ENCODE measurements at regions not wholly inside any gene's neighbourhood (a gene's known extent, or its start where the extent isn't known, plus 50 kb on each side); places are given as distances from the start of the nearest gene placed in this dataset.
"Not testable (repeated sequence)": the region's sequence is repeated elsewhere in the genome, so short reads cannot be mapped to it uniquely, and the experiment has no call there.

DNA sequence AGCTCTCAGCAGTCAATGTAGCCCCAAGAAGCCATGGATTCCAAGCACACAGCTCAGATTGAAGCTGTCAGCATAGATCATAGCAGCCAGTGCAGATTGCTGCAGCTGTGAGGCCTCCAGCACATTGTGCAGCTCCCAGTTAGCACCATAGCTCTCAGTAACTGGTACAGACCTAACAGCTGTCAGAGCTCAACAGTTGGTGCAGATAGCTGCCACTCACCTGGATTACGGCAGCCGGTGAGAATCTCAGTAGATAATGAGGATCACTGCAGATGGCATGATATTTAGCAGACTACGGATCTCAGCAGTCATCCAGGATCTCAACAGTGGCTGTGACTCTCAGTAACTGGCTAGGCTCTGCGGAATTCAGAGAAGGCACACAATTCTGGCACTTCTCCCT, 500.4 kb downstream of the TUSC1 start:
- Mint-ChIP-seq H3K4me3 (ENCODE audit: low read depth) (no peak overlapping the region), H3K27ac (no peak overlapping the region), H3K36me3 (ENCODE audit: insufficient read depth) (no peaks in the 10 kb centered on the region), H3K27me3 (no peaks in the 10 kb centered on the region), H3K9me3 (ENCODE audit: low read depth) (peaks cover 8% of the 10 kb centered on the region), H3K4me1 (ENCODE audit: low read depth) (no peaks in the 10 kb centered on the region)
- DNase-seq (ENCODE audit: low spot score, unreplicated experiment): no peak
- TF ChIP-seq CTCF (IDR thresholded peaks at IDR 0.05; ENCODE audit: unreplicated experiment): no peak

GRCh38 chr9:25129537-25129936, 548.7 kb downstream of the TUSC1 start:
- Mint-ChIP-seq H3K36me3 (ENCODE audit: insufficient read depth) (no peaks in the 10 kb centered on the region), H3K4me1 (ENCODE audit: low read depth) (no peaks in the 10 kb centered on the region), H3K27ac (no peak overlapping the region), H3K9me3 (ENCODE audit: low read depth) (peaks cover 2% of the 10 kb centered on the region), H3K4me3 (ENCODE audit: low read depth) (no peak overlapping the region), H3K27me3 (no peaks in the 10 kb centered on the region)
- no peak for DNase-seq (ENCODE audit: low spot score, unreplicated experiment)
- no peak for TF ChIP-seq CTCF (IDR thresholded peaks at IDR 0.05; ENCODE audit: unreplicated experiment)

- TF ChIP-seq CTCF (IDR thresholded peaks at IDR 0.05; ENCODE audit: unreplicated experiment): no peak
- peaks cover 2% of the 10 kb centered on the region for H3K9me3 Mint-ChIP-seq (ENCODE audit: low read depth)
- H3K27me3 Mint-ChIP-seq: no peaks in the 10 kb centered on the region
- H3K4me3 Mint-ChIP-seq (ENCODE audit: low read depth): no peak overlapping the region
- H3K36me3 Mint-ChIP-seq (ENCODE audit: insufficient read depth): no peaks in the 10 kb centered on the region
- H3K27ac Mint-ChIP-seq: no peak overlapping the region
- H3K4me1 Mint-ChIP-seq (ENCODE audit: low read depth): no peaks in the 10 kb centered on the region
- DNase-seq (ENCODE audit: low spot score, unreplicated experiment): no peak
Measured at GRCh38 chr9:25121811-25122210, 556.4 kb downstream of the TUSC1 start.

GRCh38 chr9:25119041-25119440, 559.2 kb downstream of the TUSC1 start:
- no peak for TF ChIP-seq CTCF (IDR thresholded peaks at IDR 0.05; ENCODE audit: unreplicated experiment)
- no peaks in the 10 kb centered on the region for H3K4me1 Mint-ChIP-seq (ENCODE audit: low read depth)
- no peaks in the 10 kb centered on the region for H3K36me3 Mint-ChIP-seq (ENCODE audit: insufficient read depth)
- H3K4me3 Mint-ChIP-seq (ENCODE audit: low read depth): no peak overlapping the region
- H3K27ac Mint-ChIP-seq: no peak overlapping the region
- DNase-seq (ENCODE audit: low spot score, unreplicated experiment): no peak
- no peaks in the 10 kb centered on the region for H3K9me3 Mint-ChIP-seq (ENCODE audit: low read depth)
- no peaks in the 10 kb centered on the region for H3K27me3 Mint-ChIP-seq

GRCh38 chr9:25117791-25118190, 560.5 kb downstream of the TUSC1 start:
- no peaks in the 10 kb centered on the region for H3K4me1 Mint-ChIP-seq (ENCODE audit: low read depth)
- H3K27ac Mint-ChIP-seq: no peak overlapping the region
- TF ChIP-seq CTCF (IDR thresholded peaks at IDR 0.05; ENCODE audit: unreplicated experiment): no peak
- H3K36me3 Mint-ChIP-seq (ENCODE audit: insufficient read depth): no peaks in the 10 kb centered on the region
- no peak for DNase-seq (ENCODE audit: low spot score, unreplicated experiment)
- no peaks in the 10 kb centered on the region for H3K9me3 Mint-ChIP-seq (ENCODE audit: low read depth)
- no peaks in the 10 kb centered on the region for H3K27me3 Mint-ChIP-seq
- no peak overlapping the region for H3K4me3 Mint-ChIP-seq (ENCODE audit: low read depth)

GRCh38 chr9:25102204-25102603, 556.5 kb upstream of the IZUMO3 start:
- H3K4me3 Mint-ChIP-seq (ENCODE audit: low read depth); H3K36me3 Mint-ChIP-seq (ENCODE audit: insufficient read depth); H3K27me3 Mint-ChIP-seq; H3K27ac Mint-ChIP-seq; DNase-seq (ENCODE audit: low spot score, unreplicated experiment); H3K4me1 Mint-ChIP-seq (ENCODE audit: low read depth); H3K9me3 Mint-ChIP-seq (ENCODE audit: low read depth): not testable (repeated sequence)
